HFF-Myc (cell line): ENCODE measurements at regions not wholly inside any gene's neighbourhood (a gene's known extent, or its start where the extent isn't known, plus 50 kb on each side); places are given as distances from the start of the nearest gene placed in this dataset.
"Not testable (repeated sequence)": the region's sequence is repeated elsewhere in the genome, so short reads cannot be mapped to it uniquely, and the experiment has no call there.

ENCODE experiments used
- DNase-seq: peaks from one replicate; pipeline ENCODE4 v3.0.0-alpha.2; 2011; ENCODE audit warnings: low read depth; ENCODE audit errors: extremely low read depth
- H3K4me3 ChIP-seq: replicated peaks from 2 replicates; pipeline ENCODE4 v1.5.1; 2011; ENCODE audit warnings: low read depth, mild to moderate bottlenecking, control low read depth, low read length
- CTCF ChIP-seq: IDR thresholded peaks from 2 replicates; pipeline ENCODE4 v1.5.1; 2012; ENCODE audit warnings: mild to moderate bottlenecking, low read depth, low read length, control low read depth; ENCODE audit errors: missing control alignments

- no peak for TF ChIP-seq CTCF
- no peak overlapping the region for H3K4me3 ChIP-seq
- no peak for DNase-seq
Observed at GRCh38 chr4:106527316-106527715, 158.7 kb upstream of the GIMD1 start.

GRCh38 chr4:106525425-106525824 is 156.8 kb upstream of the GIMD1 start:
- DNase-seq, H3K4me3 ChIP-seq: not testable (repeated sequence)

GRCh38 chr4:106524772-106525171 is 156.2 kb upstream of the GIMD1 start:
- not testable (repeated sequence) for DNase-seq, H3K4me3 ChIP-seq

- no peak for DNase-seq
- H3K4me3 ChIP-seq = no peak overlapping the region
- peak; percentile 28 for TF ChIP-seq CTCF
Observed at GRCh38 chr4:106522839-106523238, 154.3 kb upstream of the GIMD1 start.

- no peak for DNase-seq
- no peak overlapping the region for H3K4me3 ChIP-seq
- TF ChIP-seq CTCF = no peak
Observed at GRCh38 chr4:106512706-106513105, 144.1 kb upstream of the GIMD1 start.

GRCh38 chr4:106507440-106507839 is 138.9 kb upstream of the GIMD1 start:
- no peak for DNase-seq
- no peak for TF ChIP-seq CTCF
- H3K4me3 ChIP-seq = no peak overlapping the region

GRCh38 chr4:106503116-106504050 is 134.8 kb upstream of the GIMD1 start:
- TF ChIP-seq CTCF = no peak
- H3K4me3 ChIP-seq = no peak overlapping the region
- no peak for DNase-seq
